ENCODE measurements at regions not wholly inside any gene's neighbourhood (a gene's known extent, or its start where the extent isn't known, plus 50 kb on each side); places are given as distances from the start of the nearest gene placed in this dataset.

DNA sequence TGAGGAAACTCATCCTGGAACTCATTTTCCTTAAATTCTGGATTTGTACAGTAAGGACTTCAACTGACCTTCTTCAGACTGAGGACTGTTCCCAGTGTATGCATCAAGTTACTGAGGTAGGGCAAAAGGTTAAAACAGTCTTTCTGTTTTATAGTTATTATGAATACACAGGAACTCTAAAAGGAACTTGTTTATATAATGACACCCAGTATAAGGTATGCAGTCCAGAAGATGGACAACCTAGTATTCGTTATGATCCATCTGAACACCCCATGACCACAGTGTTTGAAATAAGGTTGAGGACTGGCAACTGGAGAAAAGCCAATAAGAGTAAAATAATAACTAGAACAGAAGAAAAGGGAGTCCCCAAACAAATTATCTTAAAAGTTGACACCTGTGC, 779.9 kb upstream of the TMEM132C start:
- Histone ChIP-seq H3K4me1 (no peaks in the 10 kb centered on the region), H3K27ac (no peak overlapping the region), H3K36me3 (no peaks in the 10 kb centered on the region), H3K4me3 (no peak overlapping the region), H3K9me3 (no peaks in the 10 kb centered on the region), H3K27me3 (no peaks in the 10 kb centered on the region)
- DNase-seq: no peak
- TF ChIP-seq CTCF (IDR thresholded peaks at IDR 0.05): no peak
- no peak for TF ChIP-seq POLR2A (IDR thresholded peaks at IDR 0.05)

DNA sequence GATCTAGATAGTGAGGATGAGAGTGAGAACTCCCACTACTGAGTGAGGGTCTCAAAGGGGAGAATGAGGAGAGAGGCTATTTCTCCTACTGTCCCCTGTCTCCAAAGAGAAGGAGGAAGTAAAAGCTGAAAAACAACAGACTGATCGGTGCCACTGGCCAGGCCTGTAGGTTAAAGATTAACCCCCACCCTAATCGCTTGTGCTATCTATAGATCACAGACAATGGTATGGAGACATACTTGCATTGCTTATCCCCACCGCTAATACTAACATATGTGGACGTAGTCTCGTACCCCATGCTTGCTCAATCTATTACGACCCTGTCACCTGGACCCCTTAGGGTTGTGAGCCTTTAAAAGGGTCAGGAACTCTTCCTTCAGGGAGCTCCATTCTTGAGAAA, 777.9 kb upstream of the TMEM132C start:
- TF ChIP-seq POLR2A (IDR thresholded peaks at IDR 0.05): no peak
- TF ChIP-seq CTCF (IDR thresholded peaks at IDR 0.05): no peak
- no peaks in the 10 kb centered on the region for H3K27me3 ChIP-seq
- no peaks in the 10 kb centered on the region for H3K4me1 ChIP-seq
- no peaks in the 10 kb centered on the region for H3K36me3 ChIP-seq
- DNase-seq: no peak
- H3K4me3 ChIP-seq: no peak overlapping the region
- H3K27ac ChIP-seq: peak overlapping the region in 3 of 4 donors; percentile 49 to 55 (median 52)
- H3K9me3 ChIP-seq: no peaks in the 10 kb centered on the region

GRCh38 chr12:127494961-127495915, 771.7 kb upstream of the TMEM132C start:
- DNase-seq: no peak
- H3K27ac ChIP-seq: no peak overlapping the region
- peak in 1 of 6 experiments; percentile 7 for TF ChIP-seq CTCF (IDR thresholded peaks at IDR 0.05)
- TF ChIP-seq POLR2A (IDR thresholded peaks at IDR 0.05): no peak

DNA sequence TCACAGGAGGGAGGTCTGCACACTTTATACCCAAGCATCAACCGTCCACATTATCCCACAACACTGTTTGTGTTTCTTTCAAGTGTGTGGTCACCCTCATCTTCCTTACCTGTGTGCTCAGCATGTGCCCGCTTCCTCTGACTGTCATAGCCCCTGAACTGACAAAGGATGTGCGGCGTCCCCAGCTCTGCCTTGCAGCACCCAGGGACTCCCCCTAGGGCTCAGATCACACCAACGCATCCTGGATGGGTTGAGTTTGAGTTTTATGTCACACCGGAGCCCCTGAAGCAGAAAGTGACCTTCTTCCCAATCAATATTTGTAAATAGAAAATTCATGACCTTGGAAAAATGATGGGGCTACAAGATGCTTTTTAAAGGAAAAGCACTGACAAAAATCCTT, 770.7 kb upstream of the TMEM132C start:
- H3K9me3 ChIP-seq: no peaks in the 10 kb centered on the region
- no peak overlapping the region for H3K27ac ChIP-seq
- TF ChIP-seq CTCF (IDR thresholded peaks at IDR 0.05) (no peak), POLR2A (IDR thresholded peaks at IDR 0.05) (no peak)

More at GRCh38 chr12:127494961-127495915, 771.7 kb upstream of the TMEM132C start:
- Histone ChIP-seq H3K9me3 (no peaks in the 10 kb centered on the region), H3K4me3 (no peak overlapping the region), H3K4me1 (no peaks in the 10 kb centered on the region), H3K27me3 (no peaks in the 10 kb centered on the region), H3K36me3 (no peaks in the 10 kb centered on the region)

GRCh38 chr12:127500512-127501035, 766.4 kb upstream of the TMEM132C start:
- Histone ChIP-seq H3K36me3 (no peaks in the 10 kb centered on the region), H3K27me3 (no peaks in the 10 kb centered on the region), H3K4me1 (no peaks in the 10 kb centered on the region), H3K9me3 (no peaks in the 10 kb centered on the region), H3K27ac (no peak overlapping the region), H3K4me3 (no peak overlapping the region)
- TF ChIP-seq POLR2A (IDR thresholded peaks at IDR 0.05): no peak
- TF ChIP-seq CTCF (IDR thresholded peaks at IDR 0.05): no peak
- DNase-seq: no peak

More for the DNA sequence above, 770.7 kb upstream of the TMEM132C start:
- no peak for DNase-seq
- no peaks in the 10 kb centered on the region for H3K27me3 ChIP-seq
- no peaks in the 10 kb centered on the region for H3K4me1 ChIP-seq
- H3K4me3 ChIP-seq: no peak overlapping the region
- no peaks in the 10 kb centered on the region for H3K36me3 ChIP-seq
